ENCODE measurements at regions not wholly inside any gene's neighbourhood (a gene's known extent, or its start where the extent isn't known, plus 50 kb on each side); places are given as distances from the start of the nearest gene placed in this dataset.

GRCh38 chr12:74418573-74418972, 119.1 kb upstream of the ATXN7L3B start (continued):
- TF ChIP-seq CBX5 (IDR thresholded peaks at IDR 0.05; ENCODE audit: low read depth, low read length) = no peak
- TF ChIP-seq MAX (IDR thresholded peaks at IDR 0.05) = no peak
- TF ChIP-seq E2F6 (IDR thresholded peaks at IDR 0.05) = no peak

Data from H1 (cell line).